ENCODE measurements at regions not wholly inside any gene's neighbourhood (a gene's known extent, or its start where the extent isn't known, plus 50 kb on each side); places are given as distances from the start of the nearest gene placed in this dataset.

GRCh38 chr13:73704587-73704986, 429.6 kb downstream of the KLF12 start:
- no peak for DNase-seq (ENCODE audit: low read depth)

- no peak for DNase-seq (ENCODE audit: low read depth)
These were observed 430.6 kb downstream of the KLF12 start for GRCh38 chr13:73703606-73704005.

GRCh38 chr13:73702419-73703071, 431.7 kb downstream of the KLF12 start:
- DNase-seq (ENCODE audit: low read depth): no peak

- DNase-seq (ENCODE audit: low read depth): no peak
These were observed 433.0 kb downstream of the KLF12 start for GRCh38 chr13:73701160-73701559.

GRCh38 chr13:73698859-73699258, 435.3 kb downstream of the KLF12 start:
- DNase-seq (ENCODE audit: low read depth): no peak

GRCh38 chr13:73697166-73697565, 437.0 kb downstream of the KLF12 start:
- DNase-seq (ENCODE audit: low read depth): no peak

- no peak for DNase-seq (ENCODE audit: low read depth)
These were observed 437.5 kb downstream of the KLF12 start for GRCh38 chr13:73696713-73697112.

GRCh38 chr13:73696271-73696670, 437.9 kb downstream of the KLF12 start:
- no peak for DNase-seq (ENCODE audit: low read depth)

- DNase-seq (ENCODE audit: low read depth): no peak
These were observed 438.9 kb downstream of the KLF12 start for GRCh38 chr13:73695325-73695724.

- no peak for DNase-seq (ENCODE audit: low read depth)
These were observed 441.0 kb downstream of the KLF12 start for GRCh38 chr13:73693215-73693614.

GRCh38 chr13:73691891-73692290, 442.3 kb downstream of the KLF12 start:
- DNase-seq (ENCODE audit: low read depth): no peak

- DNase-seq (ENCODE audit: low read depth): no peak
These were observed 446.3 kb downstream of the KLF12 start for GRCh38 chr13:73687929-73688328.

GRCh38 chr13:73687087-73687486, 447.1 kb downstream of the KLF12 start:
- no peak for DNase-seq (ENCODE audit: low read depth)

- DNase-seq (ENCODE audit: low read depth): no peak
These were observed 449.5 kb downstream of the KLF12 start for GRCh38 chr13:73684750-73685149.

GRCh38 chr13:73684286-73684685, 449.9 kb downstream of the KLF12 start:
- no peak for DNase-seq (ENCODE audit: low read depth)

- no peak for DNase-seq (ENCODE audit: low read depth)
These were observed 450.5 kb downstream of the KLF12 start for GRCh38 chr13:73683746-73684145.

- peak; percentile 2 for DNase-seq (ENCODE audit: low read depth)
These were observed 452.4 kb downstream of the KLF12 start for GRCh38 chr13:73681779-73682178.

GRCh38 chr13:73681015-73681414, 453.2 kb downstream of the KLF12 start:
- DNase-seq (ENCODE audit: low read depth): no peak

GRCh38 chr13:73677048-73677601, 457.1 kb downstream of the KLF12 start:
- peak; percentile 4 for DNase-seq (ENCODE audit: low read depth)

GRCh38 chr13:73676550-73677047, 457.6 kb downstream of the KLF12 start:
- no peak for DNase-seq (ENCODE audit: low read depth)

GRCh38 chr13:73675821-73676220, 458.4 kb downstream of the KLF12 start:
- DNase-seq (ENCODE audit: low read depth): no peak

- DNase-seq (ENCODE audit: low read depth): no peak
These were observed 459.6 kb downstream of the KLF12 start for GRCh38 chr13:73674570-73674969.

- DNase-seq (ENCODE audit: low read depth): no peak
These were observed 460.3 kb downstream of the KLF12 start for GRCh38 chr13:73673931-73674330.

GRCh38 chr13:73672492-73672891, 461.7 kb downstream of the KLF12 start:
- DNase-seq (ENCODE audit: low read depth): no peak
